SKM-1 (cell line): ENCODE measurements at regions not wholly inside any gene's neighbourhood (a gene's known extent, or its start where the extent isn't known, plus 50 kb on each side); places are given as distances from the start of the nearest gene placed in this dataset.

Experiments used
- DNase-seq: peaks from one replicate; lab custom pipeline; 2025; ENCODE audit not compliant: unreplicated experiment; lab: John Stamatoyannopoulos, UW

DNA sequence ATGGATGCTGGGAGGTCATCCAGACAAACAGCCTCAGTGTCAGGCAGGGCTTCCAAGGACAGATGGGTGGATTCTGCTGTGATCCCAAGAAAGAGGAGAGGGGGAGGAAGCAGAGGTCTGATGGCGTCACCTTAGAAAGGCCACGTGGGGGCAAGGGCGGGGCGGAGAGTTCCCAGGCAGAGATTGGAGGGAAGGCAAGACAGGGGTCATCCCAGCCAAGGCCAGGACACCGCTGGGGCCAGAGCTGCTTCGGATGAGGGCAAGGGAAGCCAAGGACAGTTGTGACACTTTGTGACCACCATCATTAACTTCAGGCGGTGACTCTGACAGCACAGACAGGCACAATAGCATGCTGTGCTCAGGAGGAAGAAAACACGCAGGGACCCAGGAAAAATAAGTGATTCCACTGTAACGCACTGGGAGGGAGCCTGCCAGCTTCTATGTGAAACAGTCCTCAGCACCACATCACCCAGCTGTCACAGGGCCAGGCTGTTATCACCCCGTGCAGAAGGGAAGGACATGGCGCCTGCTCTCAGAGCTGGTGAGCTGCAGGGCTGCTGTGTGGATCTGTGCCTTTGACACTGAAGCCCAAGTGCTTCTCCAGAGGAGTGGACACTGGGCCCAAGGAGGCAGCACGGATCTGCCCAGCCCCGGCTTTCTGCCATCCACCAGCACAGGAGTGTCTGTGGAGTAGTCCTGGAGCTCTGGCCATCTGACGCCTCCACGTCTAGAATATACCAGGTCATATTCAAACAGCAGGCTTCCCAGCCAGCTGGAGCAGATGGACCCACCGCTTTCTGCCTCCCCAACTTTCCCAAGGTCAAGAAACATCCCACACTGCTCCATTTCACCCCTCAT is 204.1 kb downstream of the NDUFA10 start:
- no peak for DNase-seq

DNA sequence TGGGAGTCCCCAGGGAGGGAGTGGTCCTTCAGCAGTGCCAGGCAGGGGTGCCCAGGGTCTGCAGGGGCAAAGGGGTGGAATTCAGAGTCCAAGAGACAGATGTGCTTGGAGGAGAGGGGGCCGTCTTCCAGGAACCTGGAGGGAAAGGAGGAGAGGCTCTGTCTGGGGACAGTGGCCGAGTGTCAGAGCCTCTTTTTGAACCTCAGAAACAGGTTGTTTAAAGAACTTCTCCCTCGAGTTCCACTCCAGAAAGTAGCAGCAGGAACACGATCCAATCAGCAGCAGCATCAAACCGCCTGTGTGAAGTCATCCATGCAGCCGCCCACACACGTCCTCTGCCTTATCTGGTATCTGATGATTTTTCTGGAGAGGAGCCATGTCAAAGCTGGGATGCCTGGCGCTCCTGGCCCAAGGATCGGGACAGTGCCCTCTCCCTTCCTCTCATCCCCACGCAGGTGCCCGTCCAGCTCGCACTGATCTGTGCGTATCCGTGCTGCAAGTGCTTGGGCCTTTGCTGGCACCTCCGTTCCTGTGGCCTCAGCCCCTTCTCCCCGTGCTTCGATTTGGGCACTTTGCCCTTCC is 205.1 kb downstream of the NDUFA10 start:
- DNase-seq, result no peak

DNA sequence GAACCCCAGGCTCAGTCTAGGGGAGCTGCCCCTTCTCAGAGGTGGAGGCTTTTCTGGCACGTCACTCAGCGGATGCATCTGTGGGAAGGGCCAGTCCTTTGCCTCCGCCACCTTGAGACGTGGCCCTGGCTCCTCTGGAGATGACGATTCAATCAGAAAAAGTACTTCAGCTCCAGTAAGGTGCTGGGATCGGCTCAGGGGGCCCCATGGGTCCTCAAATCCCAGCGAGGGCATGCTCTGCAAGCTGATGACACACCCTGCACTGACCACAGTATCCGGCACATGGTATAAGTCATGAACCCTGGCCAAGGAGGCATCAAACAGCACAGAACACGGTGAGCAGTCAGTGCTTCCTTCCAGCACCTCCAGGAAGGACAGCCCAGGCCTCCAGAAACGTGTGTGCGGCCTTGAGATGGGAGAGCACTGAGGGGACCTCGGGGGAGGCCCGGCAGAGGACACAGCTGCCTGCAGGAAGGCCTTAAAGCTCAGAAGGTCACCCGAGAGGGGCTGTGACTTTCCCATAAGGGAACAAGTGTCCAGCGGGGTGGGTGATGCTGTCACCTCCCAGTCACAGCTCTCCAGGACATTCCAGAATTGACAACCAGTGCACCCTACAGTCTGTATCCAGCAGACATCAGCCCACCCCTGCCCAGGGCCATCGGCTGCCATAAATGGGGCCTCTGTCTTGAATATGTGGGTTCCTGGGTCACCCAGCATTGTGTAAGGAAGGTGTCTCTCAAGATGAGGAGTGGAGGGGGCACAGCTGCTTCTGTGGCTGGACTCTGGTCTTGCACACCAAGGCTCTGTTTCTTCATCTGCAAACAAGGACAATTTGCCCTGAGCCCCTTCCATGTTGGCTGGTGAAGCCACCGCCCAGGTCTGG is 205.8 kb downstream of the NDUFA10 start:
- no peak for DNase-seq

DNA sequence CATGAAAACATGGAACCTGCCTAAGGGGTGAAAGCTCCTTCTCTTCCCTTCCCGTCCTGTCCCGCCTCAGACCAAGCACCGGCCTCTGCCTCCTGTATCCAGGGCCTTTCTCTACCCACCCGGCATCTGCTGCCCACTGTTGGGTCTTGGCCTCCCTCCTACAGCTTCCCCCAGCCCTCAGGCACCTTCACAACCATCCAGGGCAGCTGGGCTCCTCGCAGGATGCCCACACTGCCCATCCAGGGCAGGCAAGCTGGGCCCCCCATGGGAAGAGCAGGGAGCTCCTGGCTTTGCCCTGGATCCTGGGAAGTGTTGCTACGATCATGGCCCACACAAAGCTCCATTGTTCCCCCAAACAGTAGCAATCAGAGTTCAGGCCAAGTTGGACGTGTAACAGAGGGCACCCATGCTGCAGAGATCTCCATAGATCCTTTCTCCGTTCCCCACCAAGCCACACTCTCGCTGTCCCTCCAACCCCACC is 206.6 kb downstream of the NDUFA10 start:
- no peak for DNase-seq

DNA sequence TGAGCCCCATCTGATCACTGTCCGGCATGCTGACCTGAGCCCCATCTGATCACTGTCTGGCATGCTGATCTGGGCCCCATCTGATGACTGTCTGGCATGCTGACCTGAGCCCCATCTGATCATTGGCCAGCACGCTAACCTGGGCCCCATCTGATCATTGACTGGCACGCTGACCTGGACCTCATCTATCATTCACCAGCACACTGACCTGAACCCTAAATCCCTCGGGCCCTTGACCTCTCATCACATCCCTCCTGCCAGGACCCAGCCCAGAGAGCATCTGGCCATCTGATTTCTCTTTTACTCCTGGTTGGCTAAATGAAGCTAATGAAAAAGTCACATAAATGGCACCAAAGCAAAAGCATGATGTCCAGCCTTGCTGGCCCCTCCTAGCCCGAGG is 207.1 kb downstream of the NDUFA10 start:
- DNase-seq, result no peak

DNA sequence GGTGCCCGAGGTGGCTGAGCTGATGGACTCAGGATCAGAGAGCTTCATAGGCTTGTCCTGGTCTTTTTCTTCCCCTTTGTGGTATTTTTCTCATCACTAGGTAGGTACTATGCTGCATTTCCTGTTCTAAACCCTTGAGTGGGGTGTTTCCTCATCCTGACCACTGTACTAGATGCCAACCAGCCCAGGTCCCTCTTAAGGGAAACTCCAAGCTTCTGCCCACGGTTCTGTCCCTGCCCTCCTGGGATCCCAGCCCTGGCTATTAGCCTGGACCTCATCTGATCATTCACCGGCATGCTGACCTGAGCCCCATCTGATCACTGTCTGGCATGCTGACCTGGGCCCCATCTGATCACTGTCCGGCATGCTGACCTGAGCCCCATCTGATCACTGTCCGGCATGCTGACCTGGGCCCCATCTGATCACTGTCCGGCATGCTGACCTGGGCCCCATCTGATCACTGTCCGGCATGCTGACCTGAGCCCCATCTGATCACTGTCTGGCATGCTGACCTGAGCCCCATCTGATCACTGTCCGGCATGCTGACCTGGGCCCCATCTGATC is 207.6 kb downstream of the NDUFA10 start:
- peak; percentile 2 for DNase-seq

DNA sequence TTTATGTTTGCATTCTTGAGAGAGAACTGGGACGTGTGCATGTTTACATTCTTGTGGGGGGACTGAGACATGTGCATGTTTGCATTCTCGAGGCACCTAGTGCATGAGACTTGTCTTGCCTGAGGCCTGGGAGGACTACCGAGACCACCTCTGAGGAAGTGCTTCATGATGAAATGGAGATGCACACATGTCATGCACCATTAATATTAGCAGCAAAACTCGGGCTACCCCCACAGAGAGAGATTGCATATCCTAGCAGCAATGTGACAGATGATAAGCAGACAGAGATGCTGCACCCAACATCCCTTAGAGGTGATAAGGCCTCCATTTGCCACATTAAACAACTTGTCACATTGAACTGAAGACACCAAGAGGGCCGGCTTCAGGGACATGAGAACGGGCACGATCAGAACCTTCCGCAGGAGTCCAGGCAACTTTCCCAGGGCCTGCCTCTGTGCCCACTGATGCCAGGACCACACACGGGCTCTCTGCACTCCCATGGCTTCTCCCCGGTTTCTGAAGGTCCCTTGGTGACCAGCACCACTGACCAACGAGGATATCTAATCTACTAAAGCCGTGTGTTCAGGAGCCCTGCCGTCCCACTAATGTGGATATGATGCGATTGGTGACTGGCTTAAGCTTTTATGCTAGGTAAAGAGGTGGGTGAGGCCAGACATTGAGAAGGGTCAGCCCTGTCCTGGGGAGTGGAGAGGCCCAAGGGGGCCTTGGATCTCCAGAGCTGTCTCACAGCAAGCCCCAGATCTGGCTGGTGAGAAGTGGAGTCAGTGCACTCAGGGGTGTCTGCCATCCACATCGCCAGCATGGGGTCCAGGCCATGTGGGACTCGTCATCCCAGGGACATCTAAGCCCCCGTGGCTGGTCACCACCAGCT is 208.3 kb downstream of the NDUFA10 start:
- DNase-seq, result no peak

DNA sequence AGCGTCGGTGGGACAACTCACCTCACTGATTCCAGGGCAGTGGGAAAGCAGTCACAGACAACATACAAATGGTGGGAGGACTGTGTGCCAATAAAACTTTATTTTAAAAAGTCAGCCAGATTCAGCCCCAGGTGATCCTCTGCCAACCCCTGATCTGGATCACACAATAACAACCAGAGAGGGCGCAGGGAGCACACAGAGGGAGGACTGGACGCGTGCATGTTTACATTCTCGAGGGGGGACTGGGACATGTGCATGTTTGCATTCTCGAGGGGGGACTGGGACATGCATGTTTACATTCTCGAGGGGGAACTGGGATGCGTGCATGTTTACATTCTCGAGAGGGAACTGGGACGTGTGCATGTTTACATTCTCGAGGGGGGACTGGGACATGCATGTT is 209.5 kb downstream of the NDUFA10 start:
- DNase-seq, result no peak

DNA sequence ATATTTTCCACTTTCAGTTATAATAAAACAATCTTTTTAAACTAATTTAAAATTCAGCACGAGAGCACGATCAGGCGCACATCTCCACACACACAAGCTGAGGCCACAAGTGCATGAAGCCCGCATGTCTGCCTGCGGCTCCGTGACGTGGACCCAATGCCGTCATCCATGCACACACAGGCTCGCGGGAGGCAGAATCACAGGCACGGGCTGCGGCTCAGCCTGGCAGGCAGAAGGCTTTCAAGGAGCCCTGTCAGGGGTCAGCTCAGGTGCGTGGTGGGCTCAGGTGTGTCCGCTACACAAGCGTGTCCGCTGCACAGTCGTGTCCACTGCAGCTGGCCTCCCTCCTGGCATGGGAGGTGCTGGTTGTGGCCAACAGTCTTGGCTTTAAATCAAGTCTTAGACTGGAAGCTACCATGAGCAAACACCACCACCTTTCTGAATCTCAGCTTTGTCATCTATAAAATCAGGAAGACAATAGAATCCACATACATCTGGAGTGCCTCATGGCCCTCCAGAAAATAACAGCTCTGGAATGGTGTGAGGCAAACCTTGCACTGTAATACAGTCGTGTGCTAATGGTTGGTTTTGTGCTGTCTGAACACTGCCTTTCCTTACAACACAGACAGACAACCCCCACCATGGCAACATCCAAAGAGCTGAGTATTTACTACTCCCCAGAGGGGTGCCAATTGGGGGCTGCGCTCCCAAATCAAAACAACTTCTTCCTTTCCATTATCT is 210.1 kb downstream of the NDUFA10 start:
- DNase-seq, result no peak

DNA sequence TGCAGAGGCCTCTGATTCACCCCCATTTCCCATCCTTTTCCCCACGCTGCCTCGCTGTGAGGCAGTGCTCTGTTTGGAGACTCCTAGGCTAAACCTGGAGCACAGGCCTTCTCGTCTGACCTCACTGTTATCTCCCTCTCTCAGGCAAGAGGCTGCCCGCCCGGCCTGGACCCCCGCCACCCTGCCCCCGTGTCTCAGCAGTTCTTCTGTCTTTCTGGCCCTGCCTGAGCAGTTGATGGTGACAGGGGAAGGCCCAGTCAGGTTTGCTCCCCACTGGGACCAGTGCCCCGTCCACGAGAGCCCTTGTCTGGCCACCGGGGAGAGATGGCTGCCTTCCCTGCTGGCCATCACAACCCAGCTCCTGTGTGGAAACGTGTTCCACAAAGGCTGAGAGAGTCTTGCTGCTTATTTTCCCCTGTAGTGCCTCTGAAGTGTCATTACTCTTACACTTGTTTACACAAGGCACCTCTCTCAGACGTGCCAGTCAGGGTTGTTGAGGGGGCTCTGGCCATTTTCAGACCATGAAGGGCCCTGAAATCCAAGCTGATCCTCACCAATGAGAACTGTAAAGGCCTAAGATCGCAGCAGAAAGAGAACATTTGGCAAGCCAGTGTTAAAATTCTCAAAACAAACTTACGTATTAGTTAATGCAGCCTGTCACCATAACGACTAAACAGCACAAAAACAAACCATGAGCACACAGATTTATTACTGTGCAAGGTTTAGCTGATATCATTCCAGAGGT is 210.9 kb downstream of the NDUFA10 start:
- no peak for DNase-seq

DNA sequence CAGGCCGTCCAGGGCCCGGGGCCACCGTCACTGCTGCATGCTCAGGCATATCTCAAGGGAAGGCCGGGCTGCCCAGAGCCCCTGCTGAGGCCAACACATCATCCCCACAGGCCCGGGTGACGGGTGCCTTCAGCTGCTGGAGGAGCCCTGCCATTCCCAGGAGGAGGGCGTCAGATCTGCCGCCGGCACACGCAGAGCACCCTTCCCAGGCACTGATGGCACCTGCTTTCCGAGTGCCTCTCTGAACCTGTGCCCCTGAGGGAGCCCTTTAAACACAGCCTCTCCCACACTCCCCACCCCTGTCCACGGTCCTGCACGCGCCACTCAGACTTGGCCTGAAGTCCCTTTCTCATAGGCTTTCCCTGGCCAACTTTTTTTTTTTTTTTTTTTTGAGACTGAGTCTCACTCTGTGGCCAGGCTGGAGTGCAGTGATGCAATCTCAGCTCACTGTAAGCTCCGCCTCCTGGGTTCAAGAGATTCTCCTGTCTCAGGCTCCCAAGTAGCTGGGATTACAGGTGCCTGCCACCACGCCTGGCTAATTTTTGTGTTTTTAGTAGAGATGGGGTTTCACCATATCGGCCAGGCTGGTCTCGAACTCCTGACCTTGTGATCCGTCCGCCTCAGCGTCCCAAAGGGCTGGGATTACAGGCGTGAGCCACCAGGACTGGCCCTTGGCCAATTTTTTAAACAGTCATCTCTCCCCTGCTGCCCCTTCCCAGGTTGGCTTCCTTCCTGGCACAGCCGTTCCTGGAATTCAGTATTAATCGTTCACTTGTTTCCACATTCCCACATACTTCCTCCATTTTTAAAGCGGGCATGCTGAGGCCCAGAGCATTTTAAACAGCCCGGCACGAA is 211.7 kb downstream of the NDUFA10 start:
- no peak for DNase-seq

DNA sequence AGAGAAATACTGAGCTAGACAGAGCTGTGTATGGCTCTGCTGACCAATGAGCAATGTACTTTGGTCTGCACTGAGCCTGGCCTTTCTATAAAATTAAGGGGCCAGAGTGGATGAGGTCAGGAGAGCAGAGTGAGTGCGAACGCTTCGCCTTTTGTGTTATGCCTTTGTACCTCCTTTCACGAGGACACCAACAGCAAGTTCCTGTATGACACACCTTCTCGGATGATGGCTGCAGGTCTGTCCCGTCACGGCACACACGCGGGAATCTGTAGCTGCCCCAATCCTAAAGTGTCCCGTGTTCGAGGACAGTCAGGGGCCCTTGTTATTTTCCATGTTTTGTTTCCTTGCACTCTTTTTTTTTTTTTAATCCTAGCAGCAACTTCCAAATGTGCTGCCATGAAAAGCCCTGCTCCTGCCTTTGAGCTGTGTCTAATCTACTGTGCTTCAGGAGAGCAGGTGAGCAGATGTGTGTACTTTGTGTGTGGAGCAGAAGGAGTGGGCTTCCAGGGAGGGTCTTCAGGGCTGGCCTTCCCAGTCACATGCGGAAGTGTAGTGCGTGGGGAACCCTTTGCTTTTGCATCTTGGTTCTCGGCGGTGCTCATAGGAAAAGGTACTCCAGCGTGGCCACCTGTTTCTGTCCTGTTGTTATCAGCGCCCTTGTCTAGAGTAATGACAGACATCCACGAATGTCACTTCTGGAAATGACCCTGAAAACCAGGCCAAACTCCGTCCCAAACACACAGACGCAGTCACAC is 213.2 kb downstream of the NDUFA10 start:
- no peak for DNase-seq

DNA sequence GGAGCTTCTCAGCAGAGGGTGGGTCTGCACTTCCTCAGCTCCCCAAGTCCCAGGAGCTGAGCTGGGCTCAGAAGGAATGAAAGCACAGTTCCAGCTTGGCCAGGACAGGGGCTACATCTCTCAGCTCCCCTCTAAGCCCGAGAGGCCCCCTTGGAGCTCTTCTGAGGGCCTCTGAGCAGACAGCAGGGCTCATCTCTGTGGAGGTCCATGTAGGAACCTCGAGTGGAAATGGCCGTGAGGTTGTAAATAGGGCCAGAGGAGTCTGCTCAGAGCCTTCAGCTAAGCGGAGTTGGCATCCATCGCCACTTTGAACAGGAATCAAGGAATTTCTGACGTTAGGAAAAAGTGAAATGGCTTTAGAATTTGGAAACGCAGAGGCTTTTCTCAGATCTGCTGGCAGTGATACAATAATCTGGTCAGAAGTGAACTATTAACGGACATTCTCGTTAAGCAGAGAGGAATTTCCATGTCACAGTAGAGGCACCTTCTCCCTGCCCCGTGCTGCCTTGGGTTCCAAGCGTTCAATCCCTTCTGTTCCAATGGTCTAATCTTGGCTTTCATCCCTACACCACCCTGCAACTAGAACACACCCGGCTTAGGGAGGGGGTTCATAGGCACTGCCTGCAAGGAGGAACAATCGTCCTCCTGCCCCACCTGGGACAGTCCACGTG is 213.9 kb downstream of the NDUFA10 start:
- DNase-seq, result no peak

DNA sequence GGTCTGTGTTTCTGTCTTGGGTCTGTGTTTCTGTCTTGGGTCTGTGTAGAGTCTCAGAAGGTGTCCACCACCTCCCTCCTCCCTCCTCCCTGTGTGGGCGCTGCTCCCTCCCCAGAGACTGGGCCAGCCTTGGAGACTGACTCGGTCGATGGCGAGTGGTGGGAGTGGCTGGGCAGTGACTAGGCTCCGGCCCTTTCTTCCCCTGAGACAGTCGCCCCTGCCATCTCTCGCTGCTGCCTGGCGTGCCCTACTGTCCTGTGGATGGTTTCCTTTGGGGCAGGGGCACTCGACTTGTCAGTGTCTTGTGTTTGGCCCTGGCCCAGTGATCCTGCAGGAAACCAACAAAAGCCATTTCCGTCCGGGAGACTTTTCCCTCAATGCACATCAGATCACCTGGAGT is 215.8 kb downstream of the NDUFA10 start:
- no peak for DNase-seq

DNA sequence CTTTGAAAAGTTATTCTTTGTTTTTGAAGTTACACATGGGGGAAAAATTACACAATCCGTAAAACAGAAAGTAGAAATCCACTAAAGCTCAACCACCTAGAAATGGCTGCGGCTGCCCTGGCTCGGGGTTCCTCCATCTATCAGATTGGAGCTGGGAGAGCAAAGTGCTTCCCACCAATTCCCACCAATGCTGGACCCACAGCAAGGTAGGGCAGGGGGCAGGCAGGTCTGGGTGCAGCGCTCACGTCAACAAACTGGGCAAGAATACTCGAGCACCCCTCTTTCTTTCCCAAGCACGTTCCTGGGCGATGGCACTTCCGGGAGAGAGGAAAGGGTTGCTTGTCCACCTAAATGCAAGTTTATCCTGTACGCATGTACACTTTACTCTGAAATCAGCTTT is 217.6 kb downstream of the NDUFA10 start:
- DNase-seq, result no peak

DNA sequence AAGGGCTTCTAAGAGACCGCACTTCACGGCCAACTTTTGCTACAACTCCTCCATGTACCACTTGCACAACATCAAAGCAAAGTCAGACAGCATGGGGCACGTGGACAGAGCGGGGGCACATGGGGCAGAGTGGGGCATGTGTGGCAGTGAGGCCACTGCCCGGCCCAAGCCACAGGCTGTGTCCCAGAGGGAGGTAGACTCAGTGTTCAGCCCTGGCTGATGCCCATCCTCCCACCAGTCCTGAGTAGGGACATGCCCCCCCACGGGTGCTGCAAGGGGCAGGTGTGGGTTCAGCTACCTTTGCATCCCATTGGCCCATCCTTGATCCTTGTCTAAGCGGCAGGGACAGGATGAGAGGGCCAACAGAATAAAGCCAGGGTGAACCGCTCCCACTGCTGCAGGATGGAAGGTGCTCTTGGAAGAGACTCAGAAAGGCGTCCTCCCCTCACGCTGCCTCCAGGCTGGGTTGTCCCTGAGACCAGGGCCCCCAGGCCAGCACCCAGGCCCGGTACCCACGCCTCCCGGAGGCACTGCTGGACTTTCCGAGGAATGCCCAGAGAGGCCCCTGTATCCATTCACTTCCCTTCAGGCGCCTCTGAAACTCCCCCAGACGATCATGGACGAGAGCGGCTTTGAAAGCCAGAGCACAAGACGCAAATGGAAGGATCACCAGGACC is 218.2 kb downstream of the NDUFA10 start:
- DNase-seq, result no peak
